Muscle of leg (tissue), 3 donors: ENCODE measurements at regions not wholly inside any gene's neighbourhood (a gene's known extent, or its start where the extent isn't known, plus 50 kb on each side); places are given as distances from the start of the nearest gene placed in this dataset.
"Not testable (repeated sequence)": the region's sequence is repeated elsewhere in the genome, so short reads cannot be mapped to it uniquely, and the experiment has no call there.

Experiments used
- DNase-seq: peaks from one replicate; pipeline ENCODE4 v3.0.0; 2013
- H3K27ac ChIP-seq: one replicate; pipeline ENCODE4 v1.5.1; 2013; ENCODE audit warnings: mild to moderate bottlenecking, low read length, control low read depth
- H3K27me3 ChIP-seq: one replicate; pipeline ENCODE4 v1.6.1; 2013; ENCODE audit warnings: low read length; ENCODE audit not compliant: control insufficient read depth, insufficient read depth
- H3K36me3 ChIP-seq: one replicate; pipeline ENCODE4 v1.6.1; 2013; ENCODE audit warnings: low read length; ENCODE audit not compliant: control insufficient read depth, insufficient read depth
- H3K4me1 ChIP-seq: one replicate; pipeline ENCODE4 v1.6.1; 2013; ENCODE audit warnings: low read length; ENCODE audit not compliant: control insufficient read depth, insufficient read depth
- H3K4me3 ChIP-seq: one replicate; pipeline ENCODE4 v1.5.1; 2013; ENCODE audit warnings: low read length, control low read depth
- H3K9me3 ChIP-seq: replicated peaks from 2 replicates; pipeline ENCODE4 v1.6.1; 2013; ENCODE audit warnings: low read depth, low read length; ENCODE audit not compliant: control insufficient read depth
- WGBS: methylation state at CpG from one replicate; pipeline ENCODE4 v1.1.5; 2013; ENCODE audit warnings: missing lambda C conversion rate; ENCODE audit not compliant: insufficient coverage; 5-methylcytosine and 5-hydroxymethylcytosine counted together

DNA sequence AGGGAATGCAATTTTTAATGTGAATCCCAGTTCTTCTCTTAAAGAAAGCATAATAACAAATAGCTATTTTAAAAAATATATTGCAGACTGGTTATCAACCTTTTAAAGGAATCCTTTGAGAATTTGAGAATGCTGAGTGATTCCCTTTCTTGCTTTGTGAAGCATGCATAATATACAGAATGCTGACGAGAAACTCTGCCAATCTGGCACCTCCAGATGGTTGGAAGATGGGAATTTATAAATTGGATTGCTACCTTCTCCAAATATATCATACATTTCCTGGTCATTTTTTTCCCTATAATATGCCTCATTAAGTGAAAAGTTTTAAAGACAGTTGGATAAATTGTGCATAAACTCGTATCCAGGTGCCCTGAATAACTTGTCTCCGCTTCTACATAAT, 333.9 kb upstream of the ARPP21 start:
- no peaks in the 10 kb centered on the region for H3K36me3 ChIP-seq
- no peaks in the 10 kb centered on the region for H3K4me1 ChIP-seq
- H3K9me3 ChIP-seq, result no peaks in the 10 kb centered on the region
- H3K27me3 ChIP-seq, result no peaks in the 10 kb centered on the region
- no peak for DNase-seq
- no CpG with 5 or more reads among the region's 3 CpGs for WGBS
- no peak overlapping the region for H3K4me3 ChIP-seq
- no peak overlapping the region for H3K27ac ChIP-seq

DNA sequence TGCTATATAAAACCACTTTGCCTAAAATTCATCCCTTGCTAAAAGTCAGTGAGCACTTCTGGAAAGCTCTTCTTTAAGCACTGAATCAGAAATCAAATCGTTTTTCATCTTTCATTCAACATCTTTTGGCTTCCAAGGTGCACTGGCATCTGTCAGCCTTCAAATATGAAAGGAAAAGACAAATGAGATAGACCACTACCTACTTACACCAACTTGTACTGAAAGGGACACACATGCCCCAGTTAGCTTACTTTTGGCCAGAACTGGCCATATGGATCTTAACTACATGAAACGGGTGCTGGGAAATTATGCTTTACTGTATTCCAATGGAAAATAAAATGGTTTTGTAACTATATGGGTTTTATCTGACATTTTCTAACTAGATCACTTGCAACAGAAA, 332.0 kb upstream of the ARPP21 start:
- no peak for DNase-seq
- Histone ChIP-seq H3K4me3 (no peak overlapping the region), H3K36me3 (no peaks in the 10 kb centered on the region), H3K27me3 (no peaks in the 10 kb centered on the region), H3K4me1 (no peaks in the 10 kb centered on the region), H3K27ac (no peak overlapping the region), H3K9me3 (no peaks in the 10 kb centered on the region)
- WGBS, result no CpG with 5 or more reads among the region's 2 CpGs

DNA sequence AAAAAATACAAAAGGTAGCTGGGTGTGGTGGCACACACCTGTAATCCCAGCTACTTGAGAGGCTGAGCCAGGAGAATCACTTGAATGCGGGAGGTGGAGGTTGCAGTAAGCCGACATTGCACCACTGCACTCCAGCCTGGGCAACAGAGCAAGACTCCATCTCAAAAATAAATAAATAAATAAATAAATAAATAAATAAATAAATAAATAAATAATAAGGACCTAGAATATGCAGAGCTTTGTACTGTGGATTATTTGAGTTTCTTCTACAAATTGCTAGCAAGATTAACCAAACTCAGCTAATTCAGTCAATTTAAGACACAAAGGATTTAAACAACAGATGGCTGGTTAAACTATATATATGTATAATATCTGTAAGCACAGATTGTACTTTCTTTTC, 322.5 kb upstream of the ARPP21 start:
- H3K36me3 ChIP-seq, H3K27ac ChIP-seq, H3K4me3 ChIP-seq, DNase-seq, H3K4me1 ChIP-seq, H3K9me3 ChIP-seq, H3K27me3 ChIP-seq: not testable (repeated sequence)
- no CpG with 5 or more reads among the region's 2 CpGs for WGBS

DNA sequence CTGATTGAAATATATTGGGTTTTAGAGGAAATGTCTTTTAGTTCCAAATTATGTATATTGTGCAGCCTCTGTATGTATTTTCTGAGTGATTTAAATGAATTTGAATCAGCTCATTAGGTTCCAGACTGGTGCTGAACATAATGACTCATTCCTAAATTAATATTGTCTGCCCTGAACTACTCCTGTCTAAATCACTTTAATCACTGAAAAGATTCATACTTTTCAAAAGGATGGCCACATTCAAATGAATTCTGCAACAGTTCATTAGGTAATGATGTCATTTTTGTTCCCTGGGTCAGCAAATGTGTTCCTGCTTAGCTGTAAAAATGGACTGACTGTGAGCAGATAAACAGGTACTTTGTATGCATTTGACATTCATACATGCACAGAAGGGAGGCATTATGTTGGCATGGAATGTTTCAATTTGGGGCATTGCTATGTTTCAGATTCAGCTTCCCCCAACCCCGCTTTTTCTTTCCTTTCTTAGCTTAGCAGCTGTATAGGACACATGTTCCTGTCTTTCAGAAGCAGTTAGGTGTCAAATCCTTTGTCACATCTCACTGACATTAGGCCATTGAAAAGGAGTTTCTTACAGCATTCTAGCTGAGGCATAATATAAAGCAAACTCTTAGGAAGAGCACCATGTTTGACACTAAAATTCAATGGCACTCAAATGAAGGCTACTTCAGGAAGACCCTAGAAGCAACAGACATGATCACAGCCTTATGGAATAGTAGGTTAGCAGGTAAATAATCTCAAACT, 318.5 kb upstream of the ARPP21 start:
- DNase-seq, result no peak
- H3K27me3 ChIP-seq, result no peaks in the 10 kb centered on the region
- H3K9me3 ChIP-seq, result peaks cover 3% of the 10 kb centered on the region
- no peaks in the 10 kb centered on the region for H3K4me1 ChIP-seq
- WGBS, result no CpG with 5 or more reads among the region's 1 CpG
- H3K36me3 ChIP-seq, result no peaks in the 10 kb centered on the region
- H3K4me3 ChIP-seq, result no peak overlapping the region
- no peak overlapping the region for H3K27ac ChIP-seq

DNA sequence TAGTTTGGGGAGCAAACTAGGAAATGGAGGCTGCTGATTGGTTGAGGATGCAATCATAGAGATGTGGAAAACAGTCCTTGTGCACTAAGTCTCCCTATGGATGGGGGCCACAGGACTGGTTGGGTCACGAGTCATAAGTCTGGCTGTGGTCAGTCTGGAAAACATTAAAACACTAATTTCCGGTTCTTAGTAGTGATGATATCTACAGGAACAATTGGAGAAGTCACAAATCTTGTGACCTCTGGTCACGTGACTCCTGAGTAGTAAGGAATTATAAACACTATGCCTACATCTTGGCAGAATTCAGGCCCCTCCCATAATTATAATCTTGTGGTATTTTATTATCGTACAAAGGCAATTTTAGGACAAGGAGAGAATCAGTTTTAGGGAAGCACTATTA, 317.3 kb upstream of the ARPP21 start:
- Histone ChIP-seq H3K27me3 (no peaks in the 10 kb centered on the region), H3K9me3 (peaks cover 3% of the 10 kb centered on the region), H3K4me3 (no peak overlapping the region), H3K4me1 (no peaks in the 10 kb centered on the region), H3K27ac (no peak overlapping the region), H3K36me3 (no peaks in the 10 kb centered on the region)
- no peak for DNase-seq
- WGBS, result no CpG with 5 or more reads among the region's 4 CpGs

DNA sequence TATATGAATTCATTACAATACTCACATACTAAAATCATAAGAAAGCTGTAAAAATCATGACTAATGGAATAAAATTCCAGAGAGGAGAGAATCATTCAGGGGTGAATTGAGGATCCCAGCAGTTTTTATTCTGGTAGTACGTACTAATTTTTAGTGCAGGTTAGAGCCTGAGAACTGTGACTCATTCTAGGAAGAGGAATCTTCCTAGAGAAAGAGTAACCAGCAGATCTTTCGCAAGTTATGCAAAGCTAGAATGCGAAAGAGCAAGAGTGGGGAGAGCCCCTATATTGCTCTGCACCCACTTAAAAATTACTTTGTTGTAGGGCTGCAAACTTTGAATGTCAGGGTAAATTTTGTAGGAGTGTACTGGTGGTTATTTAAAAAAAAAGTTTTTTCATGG, 303.6 kb upstream of the ARPP21 start:
- H3K27me3 ChIP-seq, result no peaks in the 10 kb centered on the region
- no peak for DNase-seq
- H3K4me3 ChIP-seq, result no peak overlapping the region
- 75% methylated on average over 1 of the region's 3 CpGs for WGBS
- no peak overlapping the region for H3K27ac ChIP-seq
- H3K36me3 ChIP-seq, result no peaks in the 10 kb centered on the region
- no peaks in the 10 kb centered on the region for H3K9me3 ChIP-seq
- no peaks in the 10 kb centered on the region for H3K4me1 ChIP-seq

DNA sequence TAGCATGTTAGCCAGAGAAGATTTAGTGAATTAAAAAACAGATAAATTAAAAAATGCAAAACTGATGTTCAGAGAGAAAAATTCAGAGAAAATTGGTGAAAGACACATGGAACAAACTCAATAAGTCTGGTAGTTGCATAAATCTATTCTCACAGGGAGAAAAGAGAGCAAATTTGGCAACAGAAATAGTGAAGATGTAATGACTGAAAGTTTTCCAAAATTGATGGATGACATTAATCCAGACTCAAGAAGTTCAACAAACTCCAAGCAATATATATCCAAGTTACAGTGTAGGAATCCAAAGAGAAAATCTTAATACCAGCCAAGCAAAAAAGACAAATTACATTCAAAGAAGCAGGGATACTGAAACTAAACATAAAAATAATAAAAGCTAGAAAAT, 302.7 kb upstream of the ARPP21 start:
- DNase-seq, result peak; percentile 80
- Histone ChIP-seq H3K27me3 (no peaks in the 10 kb centered on the region), H3K9me3 (no peaks in the 10 kb centered on the region), H3K27ac (no peak overlapping the region), H3K4me1 (no peaks in the 10 kb centered on the region), H3K4me3 (no peak overlapping the region), H3K36me3 (no peaks in the 10 kb centered on the region)

DNA sequence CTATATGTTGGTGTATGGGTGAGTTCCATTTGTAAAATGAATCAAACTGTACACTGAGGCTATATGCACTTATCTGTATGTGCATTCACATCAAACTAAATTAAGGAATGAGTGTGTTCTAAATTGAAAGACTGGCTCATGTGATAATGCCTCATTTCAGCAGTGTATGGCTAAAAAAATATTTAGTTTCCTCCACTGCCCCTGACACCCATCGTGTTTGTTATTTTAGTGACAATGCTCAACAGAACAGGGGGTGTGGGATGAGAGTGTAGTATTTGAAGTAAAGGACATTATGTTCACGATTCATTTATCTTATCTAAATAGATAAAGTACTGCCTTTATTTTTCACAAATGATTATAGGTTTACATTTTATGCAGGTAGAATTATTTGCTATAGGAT, 301.1 kb upstream of the ARPP21 start:
- DNase-seq, result no peak
- Histone ChIP-seq H3K27me3 (no peaks in the 10 kb centered on the region), H3K9me3 (no peaks in the 10 kb centered on the region), H3K4me3 (no peak overlapping the region), H3K36me3 (no peaks in the 10 kb centered on the region), H3K4me1 (no peaks in the 10 kb centered on the region), H3K27ac (no peak overlapping the region)
- WGBS, result no CpG with 5 or more reads among the region's 2 CpGs

DNA sequence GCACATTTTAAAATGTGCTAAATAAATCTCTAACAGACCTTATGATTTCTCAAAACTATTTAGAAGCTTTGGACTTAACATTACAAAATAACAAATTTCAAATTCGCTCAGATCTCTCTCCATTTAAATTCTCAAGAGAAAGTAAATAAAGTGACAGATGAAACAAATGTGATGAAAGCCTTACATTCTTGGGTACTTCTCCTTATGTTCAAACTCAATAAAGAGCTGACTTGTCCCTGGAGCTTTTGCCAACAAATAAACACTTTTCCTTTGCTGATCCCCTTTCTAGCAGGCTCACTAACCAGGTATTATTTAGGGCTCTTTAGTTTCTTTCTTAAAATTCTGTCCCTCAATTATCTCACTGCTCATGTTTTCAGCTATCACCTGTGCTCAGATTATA, 259.1 kb upstream of the ARPP21 start:
- H3K36me3 ChIP-seq, result no peaks in the 10 kb centered on the region
- H3K4me1 ChIP-seq, result peaks cover 9% of the 10 kb centered on the region
- H3K9me3 ChIP-seq, result no peaks in the 10 kb centered on the region
- H3K4me3 ChIP-seq, result no peak overlapping the region
- no peak overlapping the region for H3K27ac ChIP-seq
- H3K27me3 ChIP-seq, result no peaks in the 10 kb centered on the region
- no peak for DNase-seq
- no CpG with 5 or more reads among the region's 1 CpG for WGBS

DNA sequence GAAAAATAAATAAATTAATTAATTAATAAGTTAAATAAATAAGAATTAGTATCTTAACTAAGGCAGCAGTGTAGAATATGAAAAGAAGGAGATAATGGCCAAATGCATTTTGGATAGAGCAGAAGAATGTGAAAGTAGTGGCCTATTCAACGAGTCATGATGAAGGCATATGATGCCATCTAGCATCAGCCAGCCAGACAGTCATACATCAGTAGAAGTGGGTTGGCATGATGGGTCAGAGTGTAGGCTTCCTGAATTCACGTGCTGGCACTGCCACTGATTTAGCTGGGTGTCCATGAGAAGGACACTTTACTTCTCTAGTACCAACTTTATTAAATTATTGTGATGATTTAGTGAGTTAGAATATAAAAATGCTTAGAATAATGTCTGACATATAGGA, 256.1 kb upstream of the ARPP21 start:
- Histone ChIP-seq H3K27me3 (no peaks in the 10 kb centered on the region), H3K36me3 (no peaks in the 10 kb centered on the region), H3K4me3 (no peak overlapping the region), H3K27ac (no peak overlapping the region), H3K4me1 (peaks cover 9% of the 10 kb centered on the region), H3K9me3 (no peaks in the 10 kb centered on the region)
- no CpG with 5 or more reads among the region's 2 CpGs for WGBS
- no peak for DNase-seq
